Naive thymus-derived CD4-positive, alpha-beta T cell (primary cell): ENCODE measurements at regions not wholly inside any gene's neighbourhood (a gene's known extent, or its start where the extent isn't known, plus 50 kb on each side); places are given as distances from the start of the nearest gene placed in this dataset.

Source experiments
- ATAC-seq: fragments of 150-1000 bp; cut with Tn5 transposase; 2 replicates; pipeline ENCODE4 v1.10.0; 2021; ENCODE audit warnings: mild to moderate bottlenecking, moderate library complexity
- CTCF ChIA-PET: fragments of 350-600 bp; sonication (Branson Sonifier 250); formaldehyde crosslinking; loops from one replicate; lab custom pipeline; 2021; ENCODE audit warnings: antibody characterized with exemption; lab: Charles Lee
- POLR2A ChIA-PET: fragments of 350-600 bp; sonication (Branson Sonifier 250); formaldehyde crosslinking; loops from one replicate; lab custom pipeline; 2021; ENCODE audit warnings: antibody characterized with exemption, inconsistent platforms; lab: Charles Lee
- DNase-seq, 9 donors: peaks; one replicate each; pipeline versions ENCODE4 v3.0.0 to v3.0.0-alpha.2; 2020 to 2022; ENCODE audit warnings: mixed read lengths in 1 of 9
- H3K27ac ChIP-seq: one replicate; pipeline ENCODE4 v1.7.0; 2013; ENCODE audit warnings: mild to moderate bottlenecking, low read depth, low read length, moderate library complexity
- H3K27me3 ChIP-seq, 2 donors: one replicate each; pipeline ENCODE4 v1.7.0; 2013; ENCODE audit warnings: low read length in 2 of 2, mild to moderate bottlenecking in 2 of 2, moderate library complexity in 2 of 2; ENCODE audit not compliant: control insufficient read depth in 2 of 2, insufficient read depth in 2 of 2
- H3K36me3 ChIP-seq, 3 experiments: 1 replicate in 2 of 3; 2 replicates in 1 of 3; pipeline ENCODE4 v1.7.0; 2013; ENCODE audit warnings: low read length in 3 of 3, mild to moderate bottlenecking in 3 of 3, moderate library complexity in 1 of 3; ENCODE audit not compliant: insufficient read depth in 3 of 3, control insufficient read depth in 2 of 3
- H3K4me1 ChIP-seq, 2 donors: one replicate each; pipeline ENCODE4 v1.7.0; 2013; ENCODE audit warnings: low read length in 2 of 2, mild to moderate bottlenecking in 2 of 2, moderate library complexity in 1 of 2; ENCODE audit not compliant: control insufficient read depth in 2 of 2, insufficient read depth in 2 of 2
- H3K4me3 ChIP-seq: 2 replicates; pipeline ENCODE4 v1.7.0; 2013; ENCODE audit warnings: mild to moderate bottlenecking, low read length
- H3K9me3 ChIP-seq, 3 experiments: 1 replicate in 2 of 3; 2 replicates in 1 of 3; pipeline ENCODE4 v1.7.0; 2013; ENCODE audit warnings: low read length in 3 of 3; ENCODE audit not compliant: control insufficient read depth in 2 of 3
- H3K27ac Mint-ChIP-seq, 9 donors: one replicate each; pipeline ENCODE4 v1.8.0; 2020 to 2022; ENCODE audit warnings: mixed read lengths in 9 of 9, mild to moderate bottlenecking in 8 of 9, moderate library complexity in 5 of 9, inconsistent platforms in 2 of 9
- H3K27me3 Mint-ChIP-seq, 5 donors: one replicate each; pipeline ENCODE4 v1.8.0; 2021 to 2022; ENCODE audit warnings: mixed read lengths in 5 of 5, mild to moderate bottlenecking in 1 of 5
- H3K36me3 Mint-ChIP-seq, 5 donors: one replicate each; pipeline ENCODE4 v1.8.0; 2020 to 2022; ENCODE audit warnings: mixed read lengths in 5 of 5, mild to moderate bottlenecking in 3 of 5, inconsistent platforms in 1 of 5
- H3K4me1 Mint-ChIP-seq, 7 donors: one replicate each; pipeline ENCODE4 v1.8.0; 2020 to 2022; ENCODE audit warnings: mixed read lengths in 7 of 7, mild to moderate bottlenecking in 3 of 7, inconsistent platforms in 1 of 7
- H3K4me3 Mint-ChIP-seq, 10 donors: one replicate each; pipeline ENCODE4 v1.8.0; 2020 to 2022; ENCODE audit warnings: mild to moderate bottlenecking in 10 of 10, mixed read lengths in 10 of 10, moderate library complexity in 6 of 10, inconsistent platforms in 2 of 10
- H3K9me3 Mint-ChIP-seq, 11 donors: one replicate each; pipeline ENCODE4 v1.8.0; 2020 to 2022; ENCODE audit warnings: mixed read lengths in 11 of 11, mild to moderate bottlenecking in 4 of 11, inconsistent platforms in 1 of 11, moderate library complexity in 1 of 11
- intact Hi-C, 2 donors: fragments of 100-400 bp; cut with micrococcal nuclease; formaldehyde crosslinking; loops; one replicate each; pipeline ENCODE4 v1.15.1; 2023

DNA sequence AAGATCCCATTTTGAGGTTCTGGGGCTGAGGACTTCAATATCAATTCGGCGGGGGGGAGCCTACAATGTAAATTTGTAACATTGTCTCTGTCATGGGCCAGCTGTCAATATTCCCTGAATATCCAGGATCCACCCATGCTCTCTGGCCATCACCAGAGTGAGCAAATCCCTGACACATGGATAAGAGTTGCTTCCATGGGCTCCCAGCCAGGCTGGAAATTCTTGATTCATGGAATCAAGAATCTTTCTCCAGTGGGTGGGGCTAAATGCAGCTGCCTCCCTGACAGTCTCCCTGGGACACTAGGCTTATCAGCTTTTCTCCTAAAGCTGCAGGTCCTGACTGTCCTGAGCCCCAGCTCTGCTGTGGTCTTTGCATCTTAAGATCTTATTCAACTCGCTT lies 86.9 kb upstream of the IGLL5 start:
- Histone ChIP-seq H3K36me3 (no peaks in the 10 kb centered on the region), H3K27ac (no peak overlapping the region), H3K9me3 (no peaks in the 10 kb centered on the region), H3K27me3 (no peaks in the 10 kb centered on the region), H3K4me1 (peaks cover 0 to 41% of the 10 kb centered on the region in 2 donors), H3K4me3 (no peak overlapping the region)
- DNase-seq, result no peak
- no peak for ATAC-seq
- CTCF ChIA-PET, result interaction anchor here (3.3 to 3.6 kb wide), 2 partner anchors 12 to 82 kb away, joined by 29 to 45 read pairs; no protein-coding TSS in a partner anchor
- POLR2A ChIA-PET, result interaction anchor here (0.6 kb wide), 1 partner anchor 157 kb away, joined by 3 read pairs; no protein-coding TSS in a partner anchor
- Mint-ChIP-seq H3K4me3 (no peak overlapping the region), H3K4me1 (peaks cover 0 to 20% (median 15%) of the 10 kb centered on the region in 7 donors), H3K9me3 (no peaks in the 10 kb centered on the region), H3K27me3 (peaks cover 0 to 45% (median 0%) of the 10 kb centered on the region in 5 donors), H3K27ac (no peak overlapping the region), H3K36me3 (no peaks in the 10 kb centered on the region)
- intact Hi-C loops, result loop anchor here in 1 of 2 donors (5.0 kb wide), 1 partner anchor 157 kb away; no protein-coding TSS in a partner anchor

DNA sequence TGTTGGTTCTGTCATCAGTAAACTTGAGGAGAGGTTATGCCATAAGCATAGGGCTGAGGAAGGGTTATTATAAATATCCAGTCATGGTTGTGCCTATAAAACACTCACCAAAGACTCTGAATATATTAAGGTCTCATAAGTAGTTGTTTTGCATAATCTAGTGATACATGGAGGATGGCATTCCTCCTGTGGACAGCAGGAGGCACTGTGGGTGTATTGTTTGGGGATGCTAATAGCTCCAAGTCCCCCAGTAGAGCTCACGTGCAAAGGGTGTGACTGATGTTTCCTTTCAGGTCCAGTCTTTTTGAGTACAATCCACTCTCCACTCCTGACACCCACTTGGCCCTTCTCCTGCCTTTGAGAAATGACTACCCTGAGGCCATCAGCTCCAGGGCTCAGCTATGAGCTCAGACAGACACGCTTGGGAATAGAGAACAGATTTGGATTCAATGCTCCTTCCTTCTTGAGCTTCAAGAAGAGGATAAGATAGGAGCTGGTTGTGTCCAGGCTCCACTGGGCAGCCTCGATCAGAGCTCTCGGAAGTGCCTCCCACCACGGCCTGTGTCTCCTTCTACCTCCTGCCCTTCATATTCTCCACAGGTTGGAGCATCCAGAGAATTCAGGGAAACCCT lies 85.2 kb upstream of the IGLL5 start:
- ATAC-seq (peak; percentile 79), DNase-seq (peak in 5 of 9 donors; percentile 26 to 53 (median 34))
- no peaks in the 10 kb centered on the region for H3K27me3 ChIP-seq
- intact Hi-C loops, result loop anchor here (1.0 to 5.0 kb wide), 5 partner anchors 46 to 155 kb away; no protein-coding TSS in a partner anchor
- no peak overlapping the region for H3K4me3 ChIP-seq
- H3K9me3 Mint-ChIP-seq, result no peaks in the 10 kb centered on the region
- H3K27ac ChIP-seq, result no peak overlapping the region
- H3K27ac Mint-ChIP-seq, result peak overlapping the region in 1 of 9 donors; percentile 10
- ChIA-PET CTCF (interaction anchor here (0.8 to 3.3 kb wide), 15 partner anchors 8 to 153 kb away, joined by 3 to 45 read pairs (median 5); no protein-coding TSS in a partner anchor), POLR2A (no interaction called here)
- H3K4me3 Mint-ChIP-seq, result no peak overlapping the region
- peaks cover 0 to 29% (median 16%) of the 10 kb centered on the region in 7 donors for H3K4me1 Mint-ChIP-seq
- no peaks in the 10 kb centered on the region for H3K36me3 ChIP-seq
- H3K36me3 Mint-ChIP-seq, result no peaks in the 10 kb centered on the region
- H3K4me1 ChIP-seq, result peaks cover 0 to 41% of the 10 kb centered on the region in 2 donors
- H3K27me3 Mint-ChIP-seq, result peaks cover 0 to 51% (median 0%) of the 10 kb centered on the region in 5 donors
- H3K9me3 ChIP-seq, result no peaks in the 10 kb centered on the region

DNA sequence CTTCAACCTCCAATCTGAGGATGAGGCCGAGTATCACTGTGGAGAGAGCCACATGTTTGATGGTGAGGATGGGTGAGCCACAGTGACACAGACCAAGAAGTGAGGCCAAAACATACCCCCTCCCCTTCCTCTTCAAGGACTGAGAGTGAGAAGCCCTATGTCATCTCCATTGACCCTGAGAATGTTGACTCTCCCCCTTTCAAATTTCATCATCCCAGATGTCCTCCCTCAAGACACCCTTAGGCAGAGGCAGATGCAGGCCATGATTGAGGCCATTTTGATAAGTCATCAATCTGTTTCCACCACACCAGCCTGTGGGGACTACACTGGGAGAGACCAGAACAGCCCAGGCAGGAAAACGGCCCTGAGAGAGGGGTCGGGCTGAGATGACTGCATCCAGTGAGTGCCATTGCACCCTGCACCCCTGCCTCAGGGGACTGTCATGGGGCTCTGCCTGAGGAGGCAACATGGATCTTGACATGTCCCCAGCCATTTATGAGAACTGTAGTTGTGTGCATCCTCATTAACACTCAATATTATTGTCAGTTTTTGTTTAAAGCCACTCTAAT lies 84.2 kb upstream of the IGLL5 start:
- no peaks in the 10 kb centered on the region for H3K36me3 Mint-ChIP-seq
- intact Hi-C loops, result loop anchor here in 1 of 2 donors (2.0 to 5.0 kb wide), 2 partner anchors 45 to 154 kb away; no protein-coding TSS in a partner anchor
- H3K27ac ChIP-seq, result no peak overlapping the region
- no peaks in the 10 kb centered on the region for H3K36me3 ChIP-seq
- no peaks in the 10 kb centered on the region for H3K9me3 Mint-ChIP-seq
- ATAC-seq, result no peak
- H3K27me3 ChIP-seq, result no peaks in the 10 kb centered on the region
- H3K27me3 Mint-ChIP-seq, result peaks cover 0 to 47% (median 0%) of the 10 kb centered on the region in 5 donors
- POLR2A ChIA-PET, result no interaction called here
- H3K4me1 ChIP-seq, result peaks cover 0 to 36% of the 10 kb centered on the region in 2 donors
- no peak for DNase-seq
- peaks cover 0 to 30% (median 13%) of the 10 kb centered on the region in 7 donors for H3K4me1 Mint-ChIP-seq
- peak overlapping the region in 2 of 9 donors; percentile 30 to 43 for H3K27ac Mint-ChIP-seq
- H3K4me3 Mint-ChIP-seq, result no peak overlapping the region
- H3K9me3 ChIP-seq, result no peaks in the 10 kb centered on the region
- CTCF ChIA-PET, result interaction anchor here (0.9 to 3.3 kb wide), 5 partner anchors 12 to 153 kb away, joined by 5 to 45 read pairs (median 11); no protein-coding TSS in a partner anchor
- H3K4me3 ChIP-seq, result no peak overlapping the region

DNA sequence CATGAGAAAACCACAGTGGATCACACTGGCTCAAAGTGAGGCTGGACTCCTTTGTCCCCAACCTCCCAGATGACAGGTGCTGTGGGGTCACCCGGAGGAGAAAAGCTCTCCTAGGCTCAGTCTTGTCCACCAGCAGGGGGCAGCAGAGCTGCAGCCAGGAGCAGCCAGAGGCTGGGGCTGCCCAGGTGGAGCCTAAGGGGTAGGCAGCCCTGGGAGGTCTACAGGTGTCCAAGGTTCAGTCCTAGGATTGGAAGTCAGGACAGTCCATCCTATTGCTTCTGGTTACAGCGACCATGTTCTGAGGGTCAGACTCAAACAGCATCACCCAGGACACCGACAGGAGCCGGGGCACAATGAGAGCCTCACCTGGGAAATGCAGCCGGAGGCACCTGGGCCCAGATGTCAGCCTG lies 77.6 kb upstream of the IGLL5 start:
- DNase-seq, result peak; percentile 44 to 89 (median 67)
- no peaks in the 10 kb centered on the region for H3K36me3 Mint-ChIP-seq
- ATAC-seq, result peak; percentile 80
- peak overlapping the region in 1 of 10 donors; percentile 49 for H3K4me3 Mint-ChIP-seq
- no peak overlapping the region for H3K27ac ChIP-seq
- H3K27me3 Mint-ChIP-seq, result peaks cover 0 to 35% (median 0%) of the 10 kb centered on the region in 5 donors
- H3K4me1 Mint-ChIP-seq, result peaks cover 15 to 55% (median 48%) of the 10 kb centered on the region in 7 donors
- ChIA-PET CTCF (interaction anchor here (0.6 to 16.4 kb wide), 24 partner anchors 8 to 147 kb away, joined by 3 to 322 read pairs (median 8); partner anchors contain the start of gene IGLL5), POLR2A (interaction anchor here (0.8 to 2.7 kb wide), 9 partner anchors 10 to 74 kb away, joined by 3 to 17 read pairs (median 6); no protein-coding TSS in a partner anchor)
- peak overlapping the region in 5 of 9 donors; percentile 51 to 73 (median 69) for H3K27ac Mint-ChIP-seq
- H3K9me3 Mint-ChIP-seq, result no peaks in the 10 kb centered on the region
- H3K4me3 ChIP-seq, result no peak overlapping the region
- no peaks in the 10 kb centered on the region for H3K27me3 ChIP-seq
- H3K36me3 ChIP-seq, result no peaks in the 10 kb centered on the region
- intact Hi-C loops, result loop anchor here (1.0 to 2.0 kb wide), 8 partner anchors 8 to 132 kb away; no protein-coding TSS in a partner anchor
- peaks cover 8 to 34% of the 10 kb centered on the region in 2 donors for H3K4me1 ChIP-seq
- no peaks in the 10 kb centered on the region for H3K9me3 ChIP-seq

DNA sequence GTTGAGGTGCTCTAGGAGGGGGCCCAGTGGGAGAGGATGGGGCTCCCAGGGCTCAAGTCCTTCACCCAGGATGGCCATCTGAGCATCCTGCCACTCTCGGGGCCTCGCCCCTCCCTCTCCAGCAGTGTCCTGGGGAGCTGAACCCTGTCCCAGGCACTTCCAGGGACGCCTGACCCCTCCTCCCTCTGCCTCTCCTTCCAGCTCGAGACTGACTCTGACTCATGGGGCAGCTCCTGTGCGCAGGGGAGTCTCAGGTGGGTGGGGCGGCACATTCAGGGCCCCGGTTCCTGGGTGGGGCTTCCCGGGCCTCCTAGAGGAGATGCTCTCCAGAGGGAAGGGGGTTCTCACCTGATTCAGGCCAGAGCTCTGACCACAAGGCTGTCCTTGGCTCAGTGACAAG lies 77.1 kb upstream of the IGLL5 start:
- H3K27ac Mint-ChIP-seq, result peak overlapping the region in 1 of 9 donors; percentile 77

More for the DNA sequence above, 77.1 kb upstream of the IGLL5 start:
- H3K4me3 ChIP-seq, result no peak overlapping the region
- no peak overlapping the region for H3K27ac ChIP-seq
- Mint-ChIP-seq H3K4me1 (peaks cover 16 to 60% (median 52%) of the 10 kb centered on the region in 7 donors), H3K27me3 (peaks cover 0 to 32% (median 0%) of the 10 kb centered on the region in 5 donors), H3K9me3 (no peaks in the 10 kb centered on the region), H3K4me3 (no peak overlapping the region), H3K36me3 (no peaks in the 10 kb centered on the region)
- ChIA-PET POLR2A (interaction anchor here (0.8 to 2.7 kb wide), 8 partner anchors 9 to 68 kb away, joined by 3 to 17 read pairs (median 7); no protein-coding TSS in a partner anchor), CTCF (interaction anchor here (0.8 to 16.4 kb wide), 23 partner anchors 8 to 147 kb away, joined by 3 to 322 read pairs (median 8); no protein-coding TSS in a partner anchor)
- peaks cover 13 to 35% of the 10 kb centered on the region in 2 donors for H3K4me1 ChIP-seq
- H3K27me3 ChIP-seq, result no peaks in the 10 kb centered on the region
- H3K36me3 ChIP-seq, result no peaks in the 10 kb centered on the region
- H3K9me3 ChIP-seq, result no peaks in the 10 kb centered on the region
- ATAC-seq (no peak), DNase-seq (no peak)
- intact Hi-C loops, result loop anchor here (1.0 to 2.0 kb wide), 8 partner anchors 8 to 132 kb away; no protein-coding TSS in a partner anchor
